WTC11 (cell line): ENCODE measurements at regions not wholly inside any gene's neighbourhood (a gene's known extent, or its start where the extent isn't known, plus 50 kb on each side); places are given as distances from the start of the nearest gene placed in this dataset.

Experiments
- ATAC-seq: fragments of 200-7000 bp; cut with Tn5 transposase; 2 replicates; pipeline ENCODE4 v1.10.0; 2021; ENCODE audit warnings: mild to moderate bottlenecking, moderate library complexity
- CTCF ChIA-PET: fragments of 300-600 bp; sonication (Branson Sonifier 250); formaldehyde crosslinking; loops from one replicate; lab custom pipeline; 2021; ENCODE audit warnings: antibody characterized with exemption; lab: Charles Lee
- POLR2A ChIA-PET: fragments of 350-600 bp; sonication (Branson Sonifier 250); formaldehyde crosslinking; loops from one replicate; lab custom pipeline; 2021; ENCODE audit warnings: antibody characterized with exemption; lab: Charles Lee
- DNase-seq: peaks from one replicate; pipeline ENCODE4 v3.0.0; 2021; ENCODE audit warnings: low spot score
- H3K27ac Mint-ChIP-seq: 2 replicates; pipeline ENCODE4 v1.8.0; 2021; ENCODE audit warnings: mixed read lengths
- H3K27me3 Mint-ChIP-seq: 2 replicates; pipeline ENCODE4 v1.8.0; 2021; ENCODE audit warnings: low read depth, mild to moderate bottlenecking, moderate library complexity, mixed read lengths
- H3K36me3 Mint-ChIP-seq: 2 replicates; pipeline ENCODE4 v1.8.0; 2021; ENCODE audit warnings: mixed read lengths
- H3K4me1 Mint-ChIP-seq: 2 replicates; pipeline ENCODE4 v1.8.0; 2022; ENCODE audit warnings: mixed read lengths
- H3K4me3 Mint-ChIP-seq: 2 replicates; pipeline ENCODE4 v1.8.0; 2021; ENCODE audit warnings: mild to moderate bottlenecking, moderate library complexity, mixed read lengths
- H3K9me3 Mint-ChIP-seq: 2 replicates; pipeline ENCODE4 v1.8.0; 2021; ENCODE audit warnings: mixed read lengths
- ATF1 ChIP-seq: sonication (generic); formaldehyde crosslinking; IDR thresholded peaks from 2 replicates; pipeline ENCODE4 v1.8.1; 2023; ENCODE audit warnings: mild to moderate bottlenecking, moderate library complexity, missing genetic modification reagents
- ATF6 ChIP-seq: sonication (generic); formaldehyde crosslinking; IDR thresholded peaks from 2 replicates; pipeline ENCODE4 v1.8.1; 2023; ENCODE audit warnings: mild to moderate bottlenecking, missing genetic modification reagents
- GABPB1 ChIP-seq: sonication (generic); formaldehyde crosslinking; IDR thresholded peaks from 2 replicates; pipeline ENCODE4 v1.8.1; 2023; ENCODE audit warnings: mild to moderate bottlenecking, missing genetic modification reagents
- MYBL2 ChIP-seq: sonication (generic); formaldehyde crosslinking; IDR thresholded peaks from 2 replicates; pipeline ENCODE4 v1.8.1; 2023; ENCODE audit warnings: mild to moderate bottlenecking, moderate library complexity, missing genetic modification reagents
- NFATC4 ChIP-seq: fragments of 250-450 bp; sonication (Bioruptor Pico); IDR thresholded peaks from 2 replicates; pipeline ENCODE4 v1.9.0; 2021; ENCODE audit warnings: mild to moderate bottlenecking
- PRDM15 ChIP-seq: sonication (generic); formaldehyde crosslinking; IDR thresholded peaks from 2 replicates; pipeline ENCODE4 v1.8.0; 2022; ENCODE audit warnings: missing genetic modification reagents
- SMAD3 ChIP-seq: sonication (generic); formaldehyde crosslinking; IDR thresholded peaks from 2 replicates; pipeline ENCODE4 v1.8.0; 2022; ENCODE audit warnings: missing genetic modification reagents, mild to moderate bottlenecking, borderline replicate concordance
- SP1 ChIP-seq: sonication (generic); formaldehyde crosslinking; conservative IDR thresholded peaks from 2 replicates; pipeline ENCODE4 v1.8.1; 2022; ENCODE audit warnings: missing genetic modification reagents
- STAT6 ChIP-seq: sonication (generic); formaldehyde crosslinking; conservative IDR thresholded peaks from 2 replicates; pipeline ENCODE4 v1.8.1; 2023; ENCODE audit warnings: mild to moderate bottlenecking, low read depth, missing genetic modification reagents, moderate library complexity
- TP53 ChIP-seq: sonication (generic); formaldehyde crosslinking; IDR thresholded peaks from 2 replicates; pipeline ENCODE4 v1.8.1; 2023; ENCODE audit warnings: mild to moderate bottlenecking, missing genetic modification reagents
- ZMAT4 ChIP-seq: fragments of 250-450 bp; sonication (Bioruptor Pico); IDR thresholded peaks from 2 replicates; pipeline ENCODE4 v1.9.0; 2021; ENCODE audit warnings: mild to moderate bottlenecking
- ZNF423 ChIP-seq: fragments of 250-450 bp; sonication (Bioruptor Pico); IDR thresholded peaks from 2 replicates; pipeline ENCODE4 v2.1.2; 2022; ENCODE audit warnings: mild to moderate bottlenecking, moderate library complexity
- TF ChIP-seq, protein P1 (sequence below): sonication (generic); formaldehyde crosslinking; IDR thresholded peaks from 2 replicates; pipeline ENCODE4 v1.8.1; 2022; ENCODE audit warnings: mild to moderate bottlenecking, missing genetic modification reagents, moderate library complexity, borderline replicate concordance

DNA sequence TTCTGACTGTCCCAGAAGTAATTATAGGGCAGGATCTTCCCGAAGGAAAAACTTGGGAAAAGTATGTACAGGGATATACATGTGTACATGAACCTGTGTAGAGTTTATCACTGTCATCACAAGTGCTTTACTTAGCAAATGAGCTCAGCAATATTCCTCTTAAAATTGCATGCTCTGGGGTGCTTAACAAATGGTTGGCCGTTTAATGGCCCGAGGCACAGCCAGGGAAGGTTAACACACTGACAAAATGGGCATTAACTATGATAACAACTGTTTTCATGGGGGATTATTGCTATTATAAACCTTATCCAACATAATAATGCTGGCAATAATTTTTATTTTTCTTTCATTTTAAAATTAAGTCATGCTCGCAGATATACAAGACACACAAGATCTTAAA, 459.3 kb downstream of the TUSC7 start:
- POLR2A ChIA-PET: no interaction called here
- peaks cover 18% of the 10 kb centered on the region for H3K4me1 Mint-ChIP-seq

DNA sequence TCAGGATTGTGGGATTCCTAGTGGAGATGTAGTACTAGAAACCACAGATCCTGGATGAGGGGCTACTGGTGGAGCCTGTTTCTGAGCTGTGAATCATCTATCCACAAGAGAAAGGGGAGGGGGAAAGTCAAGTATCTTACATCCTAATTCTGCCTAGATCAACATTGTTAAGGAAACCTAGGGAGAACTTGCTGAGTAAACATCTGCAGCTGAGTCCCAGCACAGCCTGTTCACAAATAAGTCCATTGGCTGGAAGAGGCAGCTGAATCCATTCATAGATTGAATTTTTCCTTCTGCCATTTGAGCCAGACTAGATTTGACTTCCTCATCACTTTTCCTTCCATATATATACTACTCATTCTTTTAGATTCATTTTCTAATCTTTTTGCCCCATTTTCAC, 460.5 kb downstream of the TUSC7 start:
- ChIA-PET POLR2A (no interaction called here), CTCF (no interaction called here)
- Mint-ChIP-seq H3K4me3 (no peak overlapping the region), H3K9me3 (no peaks in the 10 kb centered on the region), H3K27ac (no peak overlapping the region), H3K27me3 (no peaks in the 10 kb centered on the region), H3K4me1 (peaks cover 18% of the 10 kb centered on the region), H3K36me3 (no peaks in the 10 kb centered on the region)
- no peak for ATAC-seq
- no peak for DNase-seq
- TF ChIP-seq ZNF423 (CRISPR knock-in tag): no peak
- TF ChIP-seq STAT6 (CRISPR knock-in tag): no peak
- TF ChIP-seq TP53: no peak
- TF ChIP-seq, protein P1, sequence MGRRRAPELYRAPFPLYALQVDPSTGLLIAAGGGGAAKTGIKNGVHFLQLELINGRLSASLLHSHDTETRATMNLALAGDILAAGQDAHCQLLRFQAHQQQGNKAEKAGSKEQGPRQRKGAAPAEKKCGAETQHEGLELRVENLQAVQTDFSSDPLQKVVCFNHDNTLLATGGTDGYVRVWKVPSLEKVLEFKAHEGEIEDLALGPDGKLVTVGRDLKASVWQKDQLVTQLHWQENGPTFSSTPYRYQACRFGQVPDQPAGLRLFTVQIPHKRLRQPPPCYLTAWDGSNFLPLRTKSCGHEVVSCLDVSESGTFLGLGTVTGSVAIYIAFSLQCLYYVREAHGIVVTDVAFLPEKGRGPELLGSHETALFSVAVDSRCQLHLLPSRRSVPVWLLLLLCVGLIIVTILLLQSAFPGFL (CRISPR knock-in tag): no peak
- TF ChIP-seq ATF1 (CRISPR knock-in tag): no peak
- no peak for TF ChIP-seq MYBL2 (CRISPR knock-in tag)
- TF ChIP-seq GABPB1: no peak

More for the DNA sequence above, 459.3 kb downstream of the TUSC7 start:
- Mint-ChIP-seq H3K27ac (no peak overlapping the region), H3K4me3 (no peak overlapping the region), H3K27me3 (no peaks in the 10 kb centered on the region), H3K9me3 (no peaks in the 10 kb centered on the region)
- CTCF ChIA-PET: no interaction called here
- DNase-seq: no peak
- no peak for TF ChIP-seq SP1 (CRISPR knock-in tag)
- TF ChIP-seq ATF6 (CRISPR knock-in tag): no peak
- TF ChIP-seq PRDM15 (CRISPR knock-in tag): no peak
- TF ChIP-seq NFATC4 (CRISPR knock-in tag): no peak
- no peak for TF ChIP-seq ZMAT4
- no peak for TF ChIP-seq SMAD3
- TF ChIP-seq STAT6 (CRISPR knock-in tag): no peak
- TF ChIP-seq, all 79 proteins: peak for 0
- no peaks in the 10 kb centered on the region for H3K36me3 Mint-ChIP-seq
- no peak for ATAC-seq
